Endothelial cell of umbilical vein (primary cell): ENCODE measurements at regions not wholly inside any gene's neighbourhood (a gene's known extent, or its start where the extent isn't known, plus 50 kb on each side); places are given as distances from the start of the nearest gene placed in this dataset.

Experiments used
- BruUV-seq: library from RNA; stranded (reverse); fragments of 400-500 nt; replicated peaks from 2 replicates; lab custom pipeline; 2021; lab: Mats Ljungman, UMichigan
- CTCF ChIA-PET: fragments of 300-600, 350-600 bp; sonication (Branson Sonifier 250); formaldehyde crosslinking; loops from one replicate; lab custom pipeline; 2021; ENCODE audit warnings: antibody characterized with exemption, inconsistent platforms; lab: Charles Lee
- POLR2A ChIA-PET: fragments of 300-600, 350-600 bp; sonication (Branson Sonifier 250); formaldehyde crosslinking; loops from one replicate; lab custom pipeline; 2021; ENCODE audit warnings: antibody characterized with exemption, inconsistent platforms; lab: Charles Lee
- DNase-seq: peaks from one replicate; pipeline ENCODE4 v3.0.0-alpha.2; 2011; ENCODE audit warnings: low read depth, low spot score
- FAIRE-seq: peaks from 2 replicates; lab custom pipeline; 2011; peaks lifted over from hg19 to GRCh38; lab: Jason Lieb, UNC
- H2AFZ ChIP-seq: 2 replicates; pipeline ENCODE4 v1.6.0; 2012; ENCODE audit warnings: low read depth, low read length, control low read depth, inconsistent platforms
- H3K27ac ChIP-seq: 2 replicates; pipeline ENCODE4 v1.5.1; 2011; ENCODE audit warnings: low read depth, mild to moderate bottlenecking, control low read depth, low read length, moderate library complexity; ENCODE audit not compliant: insufficient read depth
- H3K27me3 ChIP-seq, 2 experiments: 2 replicates each; pipeline versions ENCODE4 v1.6.0 to v1.6.1; 2011; ENCODE audit warnings: low read length in 2 of 2, mixed read lengths in 1 of 2; ENCODE audit not compliant: control insufficient read depth in 2 of 2, insufficient read depth in 2 of 2
- H3K36me3 ChIP-seq, 2 experiments: 2 replicates in 1 of 2; 3 replicates in 1 of 2; pipeline ENCODE4 v1.5.1; 2011; ENCODE audit warnings: low read length in 2 of 2, mild to moderate bottlenecking in 1 of 2, moderate library complexity in 1 of 2; ENCODE audit not compliant: control insufficient read depth in 2 of 2, insufficient read depth in 2 of 2; ENCODE audit errors: extremely low read depth in 1 of 2
- H3K4me1 ChIP-seq: 3 replicates; pipeline ENCODE4 v1.5.1; 2011; ENCODE audit warnings: mild to moderate bottlenecking, low read length; ENCODE audit not compliant: control insufficient read depth, insufficient read depth; ENCODE audit errors: extremely low read depth
- H3K4me2 ChIP-seq: 2 replicates; pipeline ENCODE4 v1.6.1; 2011; ENCODE audit warnings: low read length, control low read depth, mixed read lengths; ENCODE audit not compliant: insufficient read depth
- H3K4me3 ChIP-seq, 3 experiments: fragments of 200-600 bp in 1 of 3; sonication (generic), shearing (Covaris generic) in 1 of 3; replicated peaks in 1 of 3; 2 replicates each; pipeline ENCODE4 v1.5.1; 2011 to 2016; ENCODE audit warnings: control low read depth in 3 of 3, low read length in 3 of 3, mild to moderate bottlenecking in 2 of 3, inconsistent platforms in 1 of 3, low read depth in 1 of 3, moderate library complexity in 1 of 3; ENCODE audit not compliant: insufficient read depth in 1 of 3
- H3K79me2 ChIP-seq: 2 replicates; pipeline ENCODE4 v1.6.0; 2012; ENCODE audit warnings: low read length, inconsistent platforms; ENCODE audit not compliant: control insufficient read depth, insufficient read depth
- H3K9ac ChIP-seq: replicated peaks from 2 replicates; pipeline ENCODE3; 2011; ENCODE audit warnings: low read length, control low read depth; ENCODE audit not compliant: insufficient read depth; ENCODE audit errors: extremely low read depth
- H3K9me1 ChIP-seq: replicated peaks from 3 replicates; pipeline ENCODE4 v1.6.0; 2011; ENCODE audit warnings: mild to moderate bottlenecking, low read length; ENCODE audit not compliant: control insufficient read depth, insufficient read depth; ENCODE audit errors: extremely low read depth
- H3K9me3 ChIP-seq: replicated peaks from 2 replicates; pipeline ENCODE4 v1.5.1; 2012; ENCODE audit warnings: low read length, inconsistent platforms; ENCODE audit not compliant: control insufficient read depth, insufficient read depth
- H4K20me1 ChIP-seq: replicated peaks from 2 replicates; pipeline ENCODE3; 2011; ENCODE audit warnings: mild to moderate bottlenecking, low read length; ENCODE audit not compliant: control insufficient read depth, insufficient read depth; ENCODE audit errors: extremely low read depth
- CTCF ChIP-seq, 2 donors: IDR thresholded peaks; 1 replicate in 1 of 2; 2 replicates in 1 of 2; pipeline ENCODE4 v1.5.1; 2011; ENCODE audit warnings: low read length in 2 of 2, mild to moderate bottlenecking in 2 of 2, moderate library complexity in 2 of 2, control low read depth in 1 of 2, inconsistent platforms in 1 of 2, low read depth in 1 of 2; ENCODE audit not compliant: insufficient read depth in 1 of 2; ENCODE audit errors: extremely low read depth in 1 of 2
- EZH2 ChIP-seq: IDR thresholded peaks from 2 replicates; pipeline ENCODE4 v1.6.1; 2012; ENCODE audit warnings: borderline replicate concordance, low read depth, mild to moderate bottlenecking, moderate library complexity, low read length, inconsistent platforms; ENCODE audit not compliant: severe bottlenecking
- GATA2 ChIP-seq: IDR thresholded peaks from 2 replicates; pipeline ENCODE4 v1.7.0; 2011; ENCODE audit warnings: low read depth, mild to moderate bottlenecking, moderate library complexity, mixed read lengths, low read length; ENCODE audit not compliant: insufficient read length, insufficient read depth
- JUN ChIP-seq: IDR thresholded peaks from 2 replicates; pipeline ENCODE4 v1.6.1; 2011; ENCODE audit warnings: borderline replicate concordance, low read depth; ENCODE audit not compliant: insufficient read length, insufficient read depth
- MYC ChIP-seq: IDR thresholded peaks from one replicate; pipeline ENCODE4 v1.6.1; 2011; ENCODE audit warnings: mild to moderate bottlenecking, low read depth, low read length
- dilution Hi-C: fragments of 300-500 bp; cut with MboI; formaldehyde crosslinking; loops from one replicate; pipeline ENCODE4 v1.15.0; 2019; ENCODE audit warnings: low sequenced_read_pairs; ENCODE audit not compliant: extremely low pct_ligation_motif_present
- intact Hi-C: fragments of 100-400 bp; cut with micrococcal nuclease; formaldehyde crosslinking; loops from one replicate; pipeline ENCODE4 v1.10.0; 2022

DNA sequence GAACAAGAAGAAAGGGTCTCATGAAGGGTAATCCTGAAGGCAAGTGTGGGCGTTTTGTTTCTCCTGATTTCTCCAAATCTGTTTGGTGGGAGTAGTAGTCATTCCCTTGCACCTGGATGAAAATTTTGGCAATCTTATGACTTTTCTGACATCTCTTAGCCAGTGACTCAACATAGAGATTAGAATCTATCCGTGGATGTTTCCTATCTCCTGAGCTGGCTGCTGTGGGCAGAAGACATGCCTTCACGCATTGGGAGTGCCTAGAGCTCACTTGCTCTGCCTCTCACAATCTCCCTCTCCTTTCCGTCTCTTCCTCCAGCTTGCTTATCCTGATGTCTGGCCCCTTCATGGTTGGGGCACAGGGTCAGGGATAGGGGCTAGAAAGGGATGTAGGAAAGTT, 174.2 kb upstream of the NFIA start:
- H4K20me1 ChIP-seq = no peaks in the 10 kb centered on the region
- no peaks in the 10 kb centered on the region for H3K9me1 ChIP-seq
- no peak for FAIRE-seq
- no peaks in the 10 kb centered on the region for H3K27me3 ChIP-seq
- H3K9ac ChIP-seq = no peak overlapping the region
- dilution Hi-C loops (no loop called here), intact Hi-C loops (no loop called here)
- H3K36me3 ChIP-seq = no peaks in the 10 kb centered on the region
- ChIA-PET POLR2A (no interaction called here), CTCF (interaction anchor here (0.9 to 1.3 kb wide), 3 partner anchors 14 to 39 kb away, joined by 3 read pairs; no protein-coding TSS in a partner anchor)
- no peak for DNase-seq
- no TSS peak for BruUV-seq
- no peaks in the 10 kb centered on the region for H3K79me2 ChIP-seq
- H3K4me3 ChIP-seq = no peak overlapping the region
- H3K27ac ChIP-seq = no peak overlapping the region
- H3K9me3 ChIP-seq = no peaks in the 10 kb centered on the region
- peak; percentile 50 for TF ChIP-seq GATA2
- TF ChIP-seq EZH2 = no peak
- no peak for TF ChIP-seq MYC
- TF ChIP-seq JUN = no peak
- no peak overlapping the region for H3K4me2 ChIP-seq
- no peak overlapping the region for H2AFZ ChIP-seq
- peaks cover 13% of the 10 kb centered on the region for H3K4me1 ChIP-seq

DNA sequence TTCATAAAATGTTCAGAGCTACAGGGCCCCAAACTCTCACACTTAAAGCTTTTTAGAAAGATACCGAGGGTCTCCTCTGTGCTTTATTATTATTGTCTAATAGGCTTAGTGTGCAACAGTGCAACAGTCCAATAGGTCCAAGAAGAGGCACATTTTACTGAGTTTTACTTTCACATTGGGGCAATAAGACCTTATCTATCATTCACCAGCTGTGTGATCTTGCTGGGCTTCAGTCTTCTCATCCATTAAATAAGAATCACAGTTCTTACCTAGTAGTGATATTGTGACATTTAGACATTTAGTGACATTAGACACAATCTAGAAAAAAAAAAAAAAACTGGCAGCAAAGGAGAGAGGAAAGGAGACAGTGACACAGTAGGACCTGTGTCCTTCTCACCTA, 175.8 kb upstream of the NFIA start:
- DNase-seq = no peak
- Histone ChIP-seq H3K4me2 (no peak overlapping the region), H3K9me3 (no peaks in the 10 kb centered on the region), H3K27me3 (no peaks in the 10 kb centered on the region), H3K9ac (no peak overlapping the region), H3K27ac (no peak overlapping the region), H3K9me1 (no peaks in the 10 kb centered on the region), H2AFZ (no peak overlapping the region), H3K36me3 (no peaks in the 10 kb centered on the region), H3K4me1 (peaks cover 3% of the 10 kb centered on the region), H4K20me1 (no peaks in the 10 kb centered on the region), H3K79me2 (no peaks in the 10 kb centered on the region), H3K4me3 (no peak overlapping the region)
- TF ChIP-seq CTCF (IDR thresholded peaks at IDR 0.05; ENCODE audit: extremely low read depth in 1 of 2, insufficient read depth in 1 of 2, low read depth in 1 of 2, low read length in 2 of 2) = no peak
- POLR2A ChIA-PET = no interaction called here
- FAIRE-seq = no peak
- dilution Hi-C loops = no loop called here
- intact Hi-C loops = no loop called here
- CTCF ChIA-PET = interaction anchor here (1.1 kb wide), 1 partner anchor 23 kb away, joined by 3 read pairs; no protein-coding TSS in a partner anchor
- BruUV-seq = no TSS peak
